Stomach (tissue), 8 donors: ENCODE measurements at regions not wholly inside any gene's neighbourhood (a gene's known extent, or its start where the extent isn't known, plus 50 kb on each side); places are given as distances from the start of the nearest gene placed in this dataset.
"Not testable (repeated sequence)": the region's sequence is repeated elsewhere in the genome, so short reads cannot be mapped to it uniquely, and the experiment has no call there.

Experiments used
- DNase-seq, 2 donors: peaks; one replicate each; pipeline versions ENCODE4 v3.0.0 to v3.0.0-alpha.2; 2013 to 2019
- H3K27ac ChIP-seq, 5 donors: fragments of 200-600 bp in 4 of 5; sonication (generic) in 4 of 5; one replicate each; pipeline ENCODE4 v1.5.1; 2013 to 2019; ENCODE audit warnings: mild to moderate bottlenecking in 1 of 5, moderate library complexity in 1 of 5
- H3K27me3 ChIP-seq, 3 donors: fragments of 200-600 bp; sonication (generic); one replicate each; pipeline ENCODE4 v1.5.1; 2017 to 2019; ENCODE audit warnings: mixed run types in 1 of 3
- H3K36me3 ChIP-seq, 4 donors: fragments of 200-600 bp; sonication (generic); 1 replicate in 3 of 4; 2 replicates in 1 of 4; pipeline ENCODE4 v1.5.1; 2016 to 2019
- H3K4me1 ChIP-seq, 4 donors: fragments of 200-600 bp; sonication (generic); one replicate each; pipeline ENCODE4 v1.5.1; 2016 to 2019
- H3K4me3 ChIP-seq, 4 donors: fragments of 200-600 bp; sonication (generic) in 3 of 4; one replicate each; pipeline ENCODE4 v1.5.1; 2016 to 2019; ENCODE audit warnings: mild to moderate bottlenecking in 1 of 4
- H3K9me3 ChIP-seq, 4 donors: fragments of 200-600 bp; sonication (generic); one replicate each; pipeline ENCODE4 v1.5.1; 2016 to 2019
- CTCF ChIP-seq, 7 experiments: fragments of 450-650 bp in 4 of 7; fragments of 200-600 bp in 3 of 7; sonication (generic) in 3 of 7; IDR thresholded peaks; one replicate each; pipeline ENCODE4 v1.5.1; 2016 to 2019; ENCODE audit warnings: antibody characterized with exemption in 7 of 7, control low read depth in 2 of 7, mild to moderate bottlenecking in 1 of 7
- EP300 ChIP-seq: sonication (generic); formaldehyde crosslinking; IDR thresholded peaks from one replicate; pipeline ENCODE4 v1.6.1; 2017; ENCODE audit warnings: antibody characterized with exemption
- POLR2A ChIP-seq, 4 donors: fragments of 450-650 bp; IDR thresholded peaks; one replicate each; pipeline ENCODE4 v1.6.1; 2016; ENCODE audit warnings: antibody characterized with exemption in 4 of 4, control low read depth in 2 of 4, mild to moderate bottlenecking in 1 of 4, moderate library complexity in 1 of 4
- POLR2AphosphoS5 ChIP-seq, 3 donors: sonication (generic); formaldehyde crosslinking; IDR thresholded peaks; one replicate each; pipeline ENCODE4 v1.6.1; 2016; ENCODE audit warnings: antibody characterized with exemption in 3 of 3
- WGBS, 5 donors: extraction: QIAGEN DNeasy Blood & Tissue Kit in 3 of 5; methylation state at CpG; one replicate each; pipeline versions ENCODE4 v1.1.5 to v1.1.7; 2013 to 2018; 5-methylcytosine and 5-hydroxymethylcytosine counted together
- intact Hi-C: fragments of 100-400 bp; cut with DNase I; formaldehyde crosslinking; loops from one replicate; pipeline ENCODE4 v1.15.1; 2023; ENCODE audit warnings: low total_unique reads
- donor health status: healthy with polysubstance abuse.
- donor health status: Bipolar disorder and iron deficiency.
- donor health status: healthy.

- WGBS, 5 donors, result 91 to 100% (median 97%) methylated on average over 1 of the region's 1 CpG
These were observed 106.8 kb upstream of the PRR23C start for GRCh38 chr3:139151530-139151929.

GRCh38 chr3:139153434-139153833, 108.7 kb upstream of the PRR23C start:
- H3K27ac ChIP-seq, H3K27me3 ChIP-seq, H3K9me3 ChIP-seq, intact Hi-C loops, H3K4me1 ChIP-seq, H3K36me3 ChIP-seq, H3K4me3 ChIP-seq, DNase-seq: not testable (repeated sequence)

More at GRCh38 chr3:139151530-139151929, 106.8 kb upstream of the PRR23C start:
- intact Hi-C loops, result no loop called here
- TF ChIP-seq POLR2A (IDR thresholded peaks at IDR 0.05) (no peak), EP300 (no peak), CTCF (IDR thresholded peaks at IDR 0.05) (no peak), POLR2AphosphoS5 (IDR thresholded peaks at IDR 0.05) (no peak)
- Histone ChIP-seq H3K4me3 (no peak overlapping the region), H3K36me3 (no peaks in the 10 kb centered on the region), H3K27ac (no peak overlapping the region), H3K9me3 (no peaks in the 10 kb centered on the region), H3K4me1 (no peaks in the 10 kb centered on the region), H3K27me3 (no peaks in the 10 kb centered on the region)
- DNase-seq, result no peak

- intact Hi-C loops, result no loop called here
- no peak for TF ChIP-seq POLR2AphosphoS5 (IDR thresholded peaks at IDR 0.05)
- no peak for TF ChIP-seq EP300
- TF ChIP-seq CTCF (IDR thresholded peaks at IDR 0.05), result no peak
- no peak for TF ChIP-seq POLR2A (IDR thresholded peaks at IDR 0.05)
- no peak for DNase-seq
- no peaks in the 10 kb centered on the region for H3K4me1 ChIP-seq
- WGBS, 5 donors, result 67 to 81% (median 71%) methylated on average over 9 to 10 of the region's 10 CpGs
- peaks cover 0 to 5% (median 0%) of the 10 kb centered on the region in 3 donors for H3K27me3 ChIP-seq
- H3K27ac ChIP-seq, result no peak overlapping the region
- H3K9me3 ChIP-seq, result no peaks in the 10 kb centered on the region
- H3K36me3 ChIP-seq, result no peaks in the 10 kb centered on the region
- H3K4me3 ChIP-seq, result no peak overlapping the region
These were observed 112.7 kb upstream of the PRR23C start for GRCh38 chr3:139157161-139157932.

- Histone ChIP-seq H3K36me3 (no peaks in the 10 kb centered on the region), H3K4me3 (no peak overlapping the region), H3K27ac (no peak overlapping the region), H3K27me3 (peaks cover 0 to 5% (median 0%) of the 10 kb centered on the region in 3 donors), H3K4me1 (no peaks in the 10 kb centered on the region), H3K9me3 (no peaks in the 10 kb centered on the region)
- 51 to 62% (median 54%) methylated on average over 3 of the region's 3 CpGs for WGBS, 5 donors
- intact Hi-C loops, result no loop called here
- no peak for DNase-seq
- TF ChIP-seq POLR2AphosphoS5 (IDR thresholded peaks at IDR 0.05) (no peak), POLR2A (IDR thresholded peaks at IDR 0.05) (no peak), CTCF (IDR thresholded peaks at IDR 0.05) (no peak), EP300 (no peak)
These were observed 114.7 kb upstream of the PRR23C start for GRCh38 chr3:139159356-139159755.
